HG03135 (cell line): ENCODE measurements at regions not wholly inside any gene's neighbourhood (a gene's known extent, or its start where the extent isn't known, plus 50 kb on each side); places are given as distances from the start of the nearest gene placed in this dataset.
"Not testable (repeated sequence)": the region's sequence is repeated elsewhere in the genome, so short reads cannot be mapped to it uniquely, and the experiment has no call there.

Experiments used
- ATAC-seq: cut with Tn5 transposase; IDR thresholded peaks from one replicate; pipeline ENCODE4 v1.9.1; 2021; ENCODE audit warnings: mild to moderate bottlenecking, moderate library complexity; ENCODE audit not compliant: unreplicated experiment

DNA sequence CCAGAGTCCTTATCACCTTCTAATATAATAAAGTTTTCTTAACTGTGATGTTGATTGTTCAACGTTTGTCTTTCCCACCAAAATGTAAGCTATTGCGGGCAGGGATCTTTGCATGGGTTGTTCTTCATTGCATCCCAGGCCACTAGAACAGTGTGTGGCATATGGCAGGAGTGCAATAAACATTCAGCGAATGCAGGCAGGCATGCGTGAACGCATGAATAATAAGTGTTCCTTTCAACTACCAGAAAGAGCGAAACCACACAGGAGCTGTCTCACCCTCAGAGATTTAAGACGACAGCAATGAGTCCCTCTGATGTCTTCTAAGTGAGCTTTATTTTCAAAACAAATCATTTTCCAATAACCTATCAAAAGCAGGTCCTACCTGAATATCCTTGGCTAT is 2693.1 kb upstream of the TPTE start:
- ATAC-seq, result not testable (repeated sequence)

DNA sequence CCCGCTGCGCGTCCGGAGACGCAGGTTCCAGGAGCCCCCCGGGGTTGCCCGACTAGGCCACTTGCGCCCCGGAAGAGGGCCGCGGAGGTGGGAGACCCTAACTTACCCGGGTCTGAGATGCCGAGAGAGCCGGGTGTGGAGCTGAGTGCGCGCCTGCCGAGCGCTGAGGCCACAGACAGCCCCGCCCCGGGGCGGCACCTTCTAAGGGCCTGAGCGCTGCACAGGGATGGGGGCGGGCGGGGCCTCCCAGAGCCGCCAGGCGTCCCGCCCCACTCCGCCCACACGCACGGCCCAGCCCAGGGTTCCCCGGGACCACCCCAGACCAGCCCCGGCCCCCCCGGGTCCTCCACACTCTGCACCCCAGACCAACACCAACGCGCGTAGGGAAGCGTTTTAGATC is 2692.0 kb upstream of the TPTE start:
- ATAC-seq, result not testable (repeated sequence)

DNA sequence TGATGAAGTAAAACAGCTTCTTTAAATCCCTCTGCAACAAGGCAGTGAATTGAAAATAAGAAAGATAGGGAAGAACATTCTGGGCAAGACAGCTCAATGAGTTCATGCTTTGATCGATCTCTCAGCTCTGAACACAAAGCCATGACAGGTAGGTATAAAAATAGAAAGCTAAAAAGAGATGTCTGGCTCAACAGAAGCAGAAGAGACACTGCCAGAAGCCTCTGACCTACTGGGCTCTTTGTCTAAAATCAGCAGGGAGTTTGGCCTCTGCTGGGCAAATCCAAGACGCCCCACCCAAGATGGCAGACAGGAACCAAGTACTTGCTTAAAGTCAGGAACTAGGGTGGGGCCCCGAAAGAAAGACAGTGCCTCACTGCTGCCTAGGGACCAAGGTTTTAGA is 2684.1 kb upstream of the TPTE start:
- ATAC-seq, result not testable (repeated sequence)

DNA sequence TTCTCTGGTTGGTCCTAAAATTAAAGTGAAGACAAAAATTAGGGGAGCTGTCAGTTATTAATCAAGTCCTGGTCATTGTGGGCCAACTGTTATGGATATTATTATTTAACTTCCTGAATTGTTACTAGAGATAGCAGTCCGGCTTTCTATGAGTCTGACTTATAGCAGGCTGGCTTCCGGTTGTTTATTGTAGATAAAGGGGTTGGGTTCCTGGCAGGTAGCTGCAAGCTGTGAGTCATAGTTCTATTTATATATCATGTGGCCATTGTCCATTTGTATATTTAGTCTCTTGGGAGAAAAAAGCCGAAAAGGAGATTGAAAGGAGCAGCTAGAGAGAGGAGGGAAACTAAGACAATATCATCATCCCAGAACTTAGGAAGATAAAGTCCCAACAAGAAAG is 2668.0 kb upstream of the TPTE start:
- not testable (repeated sequence) for ATAC-seq

- ATAC-seq, result not testable (repeated sequence)
Measured at GRCh38 chr21:7853836-7854235, 2667.5 kb upstream of the TPTE start.
